ENCODE measurements at regions not wholly inside any gene's neighbourhood (a gene's known extent, or its start where the extent isn't known, plus 50 kb on each side); places are given as distances from the start of the nearest gene placed in this dataset.

DNA sequence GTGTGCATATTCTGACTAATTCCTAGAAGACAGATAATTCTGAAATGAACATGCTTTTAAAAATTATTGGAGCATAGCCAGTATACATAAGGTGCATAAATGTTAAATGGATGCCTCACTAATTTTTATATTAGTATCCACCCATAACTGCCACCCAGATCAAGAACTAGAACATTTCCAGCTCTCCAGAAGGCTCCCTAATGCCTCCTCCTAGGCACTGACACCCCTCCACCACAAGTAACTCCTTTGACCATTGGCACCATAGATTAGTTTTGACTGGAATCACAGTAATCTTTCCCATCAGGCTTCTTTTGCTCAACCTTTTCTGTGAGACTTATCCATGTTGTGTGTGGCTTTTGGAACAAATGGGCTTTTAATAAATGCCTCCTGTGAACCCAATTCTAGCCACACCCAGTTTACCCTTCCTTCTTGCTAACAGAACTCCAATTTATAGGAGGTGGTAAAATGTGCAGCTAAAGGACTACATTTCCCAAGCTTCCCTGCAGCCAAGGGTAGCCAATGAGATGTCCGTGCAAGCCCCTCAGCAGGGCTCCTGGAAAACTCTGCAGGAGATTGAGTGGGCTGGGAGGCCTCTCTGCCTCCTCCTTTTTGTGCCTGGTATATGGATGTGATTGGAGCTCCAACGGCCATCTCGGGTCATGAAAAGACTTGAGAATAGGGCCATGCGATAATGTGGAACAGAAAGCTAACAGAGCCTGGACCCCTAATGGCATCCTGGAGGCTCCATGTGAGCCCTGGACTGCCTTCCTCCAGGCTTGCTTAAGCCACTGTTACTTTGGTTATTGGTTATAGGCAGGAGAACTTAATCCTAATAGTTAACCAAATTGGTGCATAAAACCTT, 322.6 kb upstream of the TLE3 start:
- TF ChIP-seq CTCF (IDR thresholded peaks at IDR 0.05) (no peak), POLR2A (IDR thresholded peaks at IDR 0.05) (no peak)

Data from heart left ventricle (tissue), 13 donors.